Panc1 (cell line): ENCODE measurements at regions not wholly inside any gene's neighbourhood (a gene's known extent, or its start where the extent isn't known, plus 50 kb on each side); places are given as distances from the start of the nearest gene placed in this dataset.

Experiments
- ATAC-seq: fragments of 200-7000 bp; cut with Tn5 transposase; 2 replicates; pipeline ENCODE4 v1.9.1; 2020; ENCODE audit warnings: mild to moderate bottlenecking, moderate library complexity
- BruUV-seq: library from RNA; stranded (reverse); fragments of 400-500 nt; replicated peaks from 2 replicates; lab custom pipeline; 2021; lab: Mats Ljungman, UMichigan
- CTCF ChIA-PET: fragments of 300-600 bp; sonication (Branson Sonifier 250); formaldehyde crosslinking; loops from one replicate; lab custom pipeline; 2022; ENCODE audit warnings: antibody characterized with exemption; lab: Charles Lee
- POLR2A ChIA-PET: fragments of 300-600 bp; sonication (Branson Sonifier 250); formaldehyde crosslinking; loops from one replicate; lab custom pipeline; 2022; ENCODE audit warnings: antibody characterized with exemption; lab: Charles Lee
- DNase-seq: peaks from one replicate; pipeline ENCODE4 v3.0.0-alpha.2; 2010; ENCODE audit warnings: low read depth, low spot score
- H3K27ac ChIP-seq: 2 replicates; pipeline ENCODE4 v1.5.1; 2011; ENCODE audit warnings: mild to moderate bottlenecking, low read length, inconsistent platforms
- H3K27me3 ChIP-seq: fragments of 200-500 bp; sonication (Bioruptor generic); 2 replicates; pipeline ENCODE4 v1.6.0; 2014; ENCODE audit warnings: low read length, inconsistent platforms; ENCODE audit not compliant: control insufficient read depth, insufficient read depth
- H3K36me3 ChIP-seq: fragments of 200-500 bp; sonication (Bioruptor generic); 2 replicates; pipeline ENCODE4 v1.5.1; 2014; ENCODE audit warnings: inconsistent platforms, mild to moderate bottlenecking, low read length, moderate library complexity; ENCODE audit not compliant: control insufficient read depth, insufficient read depth
- H3K4me1 ChIP-seq: 2 replicates; pipeline ENCODE4 v1.5.1; 2011; ENCODE audit warnings: inconsistent platforms, mild to moderate bottlenecking, low read length, moderate library complexity; ENCODE audit not compliant: control insufficient read depth, insufficient read depth
- H3K4me3 ChIP-seq, 2 experiments: 2 replicates each; pipeline ENCODE4 v1.5.1; 2011 to 2012; ENCODE audit warnings: low read depth in 2 of 2, low read length in 2 of 2, mild to moderate bottlenecking in 2 of 2, inconsistent platforms in 1 of 2, moderate library complexity in 1 of 2
- H3K9me3 ChIP-seq: fragments of 200-500 bp; sonication (Bioruptor generic); 2 replicates; pipeline ENCODE4 v1.5.1; 2014; ENCODE audit warnings: low read depth, mild to moderate bottlenecking, inconsistent platforms, low read length, moderate library complexity; ENCODE audit not compliant: control insufficient read depth, insufficient read depth
- CTCF ChIP-seq: fragments of 450-650 bp; IDR thresholded peaks from 2 replicates; pipeline ENCODE4 v1.5.1; 2017; ENCODE audit warnings: mild to moderate bottlenecking
- POLR2AphosphoS5 ChIP-seq: IDR thresholded peaks from 2 replicates; pipeline ENCODE4 v1.6.1; 2012; ENCODE audit warnings: mild to moderate bottlenecking, low read depth, low read length, moderate library complexity
- REST ChIP-seq, 2 experiments: IDR thresholded peaks; 2 replicates each; pipeline ENCODE4 v1.6.1; 2011 to 2012; ENCODE audit warnings: low read depth in 2 of 2, control low read depth in 1 of 2, low read length in 1 of 2, mild to moderate bottlenecking in 1 of 2, moderate library complexity in 1 of 2; ENCODE audit not compliant: insufficient read depth in 1 of 2
- SIN3A ChIP-seq: IDR thresholded peaks from 2 replicates; pipeline ENCODE4 v1.6.1; 2012; ENCODE audit warnings: low read depth, mild to moderate bottlenecking, low read length, moderate library complexity, borderline replicate concordance; ENCODE audit not compliant: insufficient read depth
- TCF7L2 ChIP-seq: IDR thresholded peaks from 2 replicates; pipeline ENCODE4 v1.6.1; 2011; ENCODE audit warnings: mild to moderate bottlenecking, low read depth, low read length, inconsistent platforms
- in situ Hi-C: cut with HindIII; loops from 2 replicates; pipeline ENCODE4 v1.10.0; 2016; ENCODE audit warnings: low sequenced_read_pairs, low pct_unique_long_range_greater_than_20kb
- intact Hi-C: fragments of 100-400 bp; cut with micrococcal nuclease; formaldehyde crosslinking; loops from one replicate; pipeline ENCODE4 v1.10.0; 2022; ENCODE audit not compliant: unreplicated experiment

GRCh38 chr20:50408526-50409364, 101.4 kb upstream of the PTPN1 start:
- TF ChIP-seq CTCF (no peak), TCF7L2 (no peak), SIN3A (no peak), POLR2AphosphoS5 (no peak), REST (IDR thresholded peaks at IDR 0.05; ENCODE audit: insufficient read depth in 1 of 2, low read depth in 2 of 2, low read length in 1 of 2) (no peak)
- ATAC-seq = no peak
- no peak overlapping the region for H3K4me3 ChIP-seq
- CTCF ChIA-PET = no interaction called here
- no TSS peak for BruUV-seq
- H3K4me1 ChIP-seq = no peaks in the 10 kb centered on the region
- H3K9me3 ChIP-seq = no peaks in the 10 kb centered on the region
- H3K36me3 ChIP-seq = no peaks in the 10 kb centered on the region
- POLR2A ChIA-PET = no interaction called here
- intact Hi-C loops = no loop called here
- no peak overlapping the region for H3K27ac ChIP-seq
- H3K27me3 ChIP-seq = no peaks in the 10 kb centered on the region
- in situ Hi-C loops = no loop called here
- DNase-seq = no peak

GRCh38 chr20:50409495-50409894, 100.7 kb upstream of the PTPN1 start:
- in situ Hi-C loops = no loop called here
- CTCF ChIA-PET = interaction anchor here (0.5 kb wide), 1 partner anchor 231 kb away, joined by 3 read pairs; no protein-coding TSS in a partner anchor
- no peak for ATAC-seq
- no peaks in the 10 kb centered on the region for H3K9me3 ChIP-seq
- no peaks in the 10 kb centered on the region for H3K27me3 ChIP-seq
- POLR2A ChIA-PET = no interaction called here
- BruUV-seq = no TSS peak
- no peak for TF ChIP-seq REST (IDR thresholded peaks at IDR 0.05; ENCODE audit: insufficient read depth in 1 of 2, low read depth in 2 of 2, low read length in 1 of 2)
- TF ChIP-seq TCF7L2 = no peak
- no peak for TF ChIP-seq SIN3A
- H3K27ac ChIP-seq = no peak overlapping the region
- H3K36me3 ChIP-seq = no peaks in the 10 kb centered on the region
- H3K4me3 ChIP-seq = no peak overlapping the region
- DNase-seq = no peak
- no peaks in the 10 kb centered on the region for H3K4me1 ChIP-seq
- intact Hi-C loops = no loop called here
